ENCODE measurements at regions not wholly inside any gene's neighbourhood (a gene's known extent, or its start where the extent isn't known, plus 50 kb on each side); places are given as distances from the start of the nearest gene placed in this dataset.

DNA sequence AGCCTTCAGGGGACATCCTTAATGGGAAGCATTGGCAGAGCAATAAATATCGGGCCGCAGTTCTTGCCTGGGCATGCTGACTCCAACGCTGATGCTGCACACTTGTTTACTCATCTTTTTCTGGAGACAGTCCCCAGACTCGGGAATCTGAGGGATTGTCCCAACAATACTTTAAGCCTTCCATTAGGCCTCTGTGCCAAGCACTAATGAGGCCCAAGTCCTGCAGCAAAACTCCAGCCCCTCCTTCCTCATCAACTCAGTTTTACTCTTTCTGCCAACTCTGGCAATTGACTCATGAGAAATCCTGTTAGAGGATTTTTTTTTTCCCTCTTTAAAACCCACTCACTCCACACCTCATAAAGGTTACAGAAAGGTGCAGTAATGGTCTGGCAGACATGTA, 233.4 kb upstream of the PELI2 start:
- Histone ChIP-seq H3K27me3 (ENCODE audit: control insufficient read depth in 4 of 4, insufficient read depth in 4 of 4, low read length in 3 of 4) (no peaks in the 10 kb centered on the region), H3K36me3 (ENCODE audit: control insufficient read depth in 4 of 4, insufficient read depth in 3 of 4, low read depth in 1 of 4, low read length in 3 of 4) (no peaks in the 10 kb centered on the region), H3K9me3 (ENCODE audit: control insufficient read depth in 4 of 4, low read length in 3 of 4) (no peaks in the 10 kb centered on the region), H3K4me3 (ENCODE audit: low read depth in 1 of 3, low read length in 3 of 3) (no peak overlapping the region), H3K4me1 (ENCODE audit: control insufficient read depth in 4 of 4, insufficient read depth in 4 of 4, low read length in 3 of 4) (no peaks in the 10 kb centered on the region), H3K27ac (ENCODE audit: low read depth in 1 of 2, low read length in 2 of 2) (no peak overlapping the region), H3K9ac (ENCODE audit: low read depth in 1 of 2, low read length in 2 of 2) (no peak overlapping the region)
- DNase-seq (ENCODE audit: low spot score), result no peak
- TF ChIP-seq, protein P1, sequence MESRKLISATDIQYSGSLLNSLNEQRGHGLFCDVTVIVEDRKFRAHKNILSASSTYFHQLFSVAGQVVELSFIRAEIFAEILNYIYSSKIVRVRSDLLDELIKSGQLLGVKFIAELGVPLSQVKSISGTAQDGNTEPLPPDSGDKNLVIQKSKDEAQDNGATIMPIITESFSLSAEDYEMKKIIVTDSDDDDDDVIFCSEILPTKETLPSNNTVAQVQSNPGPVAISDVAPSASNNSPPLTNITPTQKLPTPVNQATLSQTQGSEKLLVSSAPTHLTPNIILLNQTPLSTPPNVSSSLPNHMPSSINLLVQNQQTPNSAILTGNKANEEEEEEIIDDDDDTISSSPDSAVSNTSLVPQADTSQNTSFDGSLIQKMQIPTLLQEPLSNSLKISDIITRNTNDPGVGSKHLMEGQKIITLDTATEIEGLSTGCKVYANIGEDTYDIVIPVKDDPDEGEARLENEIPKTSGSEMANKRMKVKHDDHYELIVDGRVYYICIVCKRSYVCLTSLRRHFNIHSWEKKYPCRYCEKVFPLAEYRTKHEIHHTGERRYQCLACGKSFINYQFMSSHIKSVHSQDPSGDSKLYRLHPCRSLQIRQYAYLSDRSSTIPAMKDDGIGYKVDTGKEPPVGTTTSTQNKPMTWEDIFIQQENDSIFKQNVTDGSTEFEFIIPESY (IDR thresholded peaks at IDR 0.05), result no peak
- TF ChIP-seq TAF1 (conservative IDR thresholded peaks at IDR 0.05), result no peak
- TF ChIP-seq RXRA (IDR thresholded peaks at IDR 0.05), result no peak
- TF ChIP-seq HNF4A (conservative IDR thresholded peaks at IDR 0.05), result no peak
- no peak for TF ChIP-seq FOXA1 (IDR thresholded peaks at IDR 0.05)
- TF ChIP-seq YY1 (IDR thresholded peaks at IDR 0.05), result no peak
- TF ChIP-seq, protein P2, sequence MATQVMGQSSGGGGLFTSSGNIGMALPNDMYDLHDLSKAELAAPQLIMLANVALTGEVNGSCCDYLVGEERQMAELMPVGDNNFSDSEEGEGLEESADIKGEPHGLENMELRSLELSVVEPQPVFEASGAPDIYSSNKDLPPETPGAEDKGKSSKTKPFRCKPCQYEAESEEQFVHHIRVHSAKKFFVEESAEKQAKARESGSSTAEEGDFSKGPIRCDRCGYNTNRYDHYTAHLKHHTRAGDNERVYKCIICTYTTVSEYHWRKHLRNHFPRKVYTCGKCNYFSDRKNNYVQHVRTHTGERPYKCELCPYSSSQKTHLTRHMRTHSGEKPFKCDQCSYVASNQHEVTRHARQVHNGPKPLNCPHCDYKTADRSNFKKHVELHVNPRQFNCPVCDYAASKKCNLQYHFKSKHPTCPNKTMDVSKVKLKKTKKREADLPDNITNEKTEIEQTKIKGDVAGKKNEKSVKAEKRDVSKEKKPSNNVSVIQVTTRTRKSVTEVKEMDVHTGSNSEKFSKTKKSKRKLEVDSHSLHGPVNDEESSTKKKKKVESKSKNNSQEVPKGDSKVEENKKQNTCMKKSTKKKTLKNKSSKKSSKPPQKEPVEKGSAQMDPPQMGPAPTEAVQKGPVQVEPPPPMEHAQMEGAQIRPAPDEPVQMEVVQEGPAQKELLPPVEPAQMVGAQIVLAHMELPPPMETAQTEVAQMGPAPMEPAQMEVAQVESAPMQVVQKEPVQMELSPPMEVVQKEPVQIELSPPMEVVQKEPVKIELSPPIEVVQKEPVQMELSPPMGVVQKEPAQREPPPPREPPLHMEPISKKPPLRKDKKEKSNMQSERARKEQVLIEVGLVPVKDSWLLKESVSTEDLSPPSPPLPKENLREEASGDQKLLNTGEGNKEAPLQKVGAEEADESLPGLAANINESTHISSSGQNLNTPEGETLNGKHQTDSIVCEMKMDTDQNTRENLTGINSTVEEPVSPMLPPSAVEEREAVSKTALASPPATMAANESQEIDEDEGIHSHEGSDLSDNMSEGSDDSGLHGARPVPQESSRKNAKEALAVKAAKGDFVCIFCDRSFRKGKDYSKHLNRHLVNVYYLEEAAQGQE (IDR thresholded peaks at IDR 0.05), result no peak
- TF ChIP-seq FOXA2 (IDR thresholded peaks at IDR 0.05), result no peak
- TF ChIP-seq GABPA (IDR thresholded peaks at IDR 0.05 in 1 of 2, conservative IDR thresholded peaks at IDR 0.05 in 1 of 2), result no peak
- TF ChIP-seq, protein P3, sequence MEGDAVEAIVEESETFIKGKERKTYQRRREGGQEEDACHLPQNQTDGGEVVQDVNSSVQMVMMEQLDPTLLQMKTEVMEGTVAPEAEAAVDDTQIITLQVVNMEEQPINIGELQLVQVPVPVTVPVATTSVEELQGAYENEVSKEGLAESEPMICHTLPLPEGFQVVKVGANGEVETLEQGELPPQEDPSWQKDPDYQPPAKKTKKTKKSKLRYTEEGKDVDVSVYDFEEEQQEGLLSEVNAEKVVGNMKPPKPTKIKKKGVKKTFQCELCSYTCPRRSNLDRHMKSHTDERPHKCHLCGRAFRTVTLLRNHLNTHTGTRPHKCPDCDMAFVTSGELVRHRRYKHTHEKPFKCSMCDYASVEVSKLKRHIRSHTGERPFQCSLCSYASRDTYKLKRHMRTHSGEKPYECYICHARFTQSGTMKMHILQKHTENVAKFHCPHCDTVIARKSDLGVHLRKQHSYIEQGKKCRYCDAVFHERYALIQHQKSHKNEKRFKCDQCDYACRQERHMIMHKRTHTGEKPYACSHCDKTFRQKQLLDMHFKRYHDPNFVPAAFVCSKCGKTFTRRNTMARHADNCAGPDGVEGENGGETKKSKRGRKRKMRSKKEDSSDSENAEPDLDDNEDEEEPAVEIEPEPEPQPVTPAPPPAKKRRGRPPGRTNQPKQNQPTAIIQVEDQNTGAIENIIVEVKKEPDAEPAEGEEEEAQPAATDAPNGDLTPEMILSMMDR (IDR thresholded peaks at IDR 0.05; ENCODE audit: low read depth, low read length, missing input control), result no peak
- WGBS, result 81% methylated on average over 4 of the region's 4 CpGs

DNA sequence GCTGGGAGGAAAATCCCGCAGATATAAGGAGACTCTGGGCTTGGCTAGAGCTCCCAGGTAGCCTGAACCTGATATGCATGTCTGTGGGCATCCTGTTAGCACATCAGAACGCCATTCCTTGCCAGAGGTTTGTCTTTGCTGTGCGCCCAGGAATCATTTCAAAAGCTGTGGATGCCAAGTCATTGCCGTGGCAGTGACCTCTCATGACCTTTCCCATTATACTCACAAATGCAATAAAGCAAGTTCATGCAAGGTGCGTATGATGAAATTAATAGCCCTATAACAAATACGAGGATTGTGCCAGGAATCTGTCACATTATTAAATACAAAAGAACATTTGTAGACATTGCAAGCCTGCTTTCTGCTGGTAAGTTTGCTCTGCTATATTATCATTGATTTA, 229.1 kb upstream of the PELI2 start:
- DNase-seq (ENCODE audit: low spot score), result no peak
- H3K4me1 ChIP-seq (ENCODE audit: control insufficient read depth in 4 of 4, insufficient read depth in 4 of 4, low read length in 3 of 4), result no peaks in the 10 kb centered on the region
- H3K4me3 ChIP-seq (ENCODE audit: low read depth in 1 of 3, low read length in 3 of 3), result no peak overlapping the region
- H3K9ac ChIP-seq (ENCODE audit: low read depth in 1 of 2, low read length in 2 of 2), result no peak overlapping the region
- no peaks in the 10 kb centered on the region for H3K9me3 ChIP-seq (ENCODE audit: control insufficient read depth in 4 of 4, low read length in 3 of 4)
- no peaks in the 10 kb centered on the region for H3K36me3 ChIP-seq (ENCODE audit: control insufficient read depth in 4 of 4, insufficient read depth in 3 of 4, low read depth in 1 of 4, low read length in 3 of 4)
- H3K27me3 ChIP-seq (ENCODE audit: control insufficient read depth in 4 of 4, insufficient read depth in 4 of 4, low read length in 3 of 4), result no peaks in the 10 kb centered on the region
- TF ChIP-seq GABPA (IDR thresholded peaks at IDR 0.05 in 1 of 2, conservative IDR thresholded peaks at IDR 0.05 in 1 of 2), result no peak
- no peak for TF ChIP-seq FOXA2 (IDR thresholded peaks at IDR 0.05)
- TF ChIP-seq NR2F2 (IDR thresholded peaks at IDR 0.05), result peak; percentile 35
- peak in 1 of 2 donors; percentile 18 for TF ChIP-seq RXRA (IDR thresholded peaks at IDR 0.05)
- TF ChIP-seq TAF1 (conservative IDR thresholded peaks at IDR 0.05), result no peak
- TF ChIP-seq, protein P3 (IDR thresholded peaks at IDR 0.05; ENCODE audit: low read depth, low read length, missing input control), result no peak
- no peak overlapping the region for H3K27ac ChIP-seq (ENCODE audit: low read depth in 1 of 2, low read length in 2 of 2)
- 46% methylated on average over 6 of the region's 6 CpGs for WGBS

All from liver (tissue), 8 donors.